GM13977 (cell line): ENCODE measurements at regions not wholly inside any gene's neighbourhood (a gene's known extent, or its start where the extent isn't known, plus 50 kb on each side); places are given as distances from the start of the nearest gene placed in this dataset.

Source experiments
- DNase-seq: peaks from one replicate; pipeline ENCODE4 v3.0.0; 2012; ENCODE audit warnings: low spot score
- in situ Hi-C: fragments of 300-500 bp; cut with MboI; formaldehyde crosslinking; loops from one replicate; pipeline ENCODE4 v1.12.0; 2022; ENCODE audit warnings: low sequenced_read_pairs, low pct_unique_long_range_greater_than_20kb, mixed read lengths, inconsistent platforms; ENCODE audit not compliant: unreplicated experiment
- TF ChIP-seq, protein P1 (sequence below): IDR thresholded peaks from 2 replicates; pipeline ENCODE4 v1.5.1; 2012; ENCODE audit warnings: mild to moderate bottlenecking, control low read depth; ENCODE audit not compliant: insufficient read depth; ENCODE audit errors: extremely low read depth, missing control alignments

DNA sequence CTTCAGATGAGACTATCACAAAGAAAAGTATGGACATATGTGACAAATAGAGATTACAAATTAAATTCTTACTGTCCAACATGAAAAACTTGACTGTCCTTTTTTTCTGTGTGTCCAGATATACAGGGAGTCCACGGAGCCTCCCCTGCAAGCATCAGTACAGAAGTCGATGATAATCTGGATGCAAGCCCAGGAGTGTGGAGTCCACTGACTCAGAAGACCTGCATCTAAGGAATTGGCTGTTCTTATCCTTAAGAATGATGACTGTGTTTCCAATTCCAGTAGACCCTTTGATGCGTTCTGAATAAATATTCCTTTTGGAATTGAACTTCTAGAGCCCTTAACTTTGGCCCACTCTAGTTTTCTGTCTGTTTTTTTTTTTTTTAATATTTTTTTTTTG lies 56.7 kb upstream of the TAF11L2 start:
- in situ Hi-C loops = no loop called here
- no peak for DNase-seq
- TF ChIP-seq, protein P1, sequence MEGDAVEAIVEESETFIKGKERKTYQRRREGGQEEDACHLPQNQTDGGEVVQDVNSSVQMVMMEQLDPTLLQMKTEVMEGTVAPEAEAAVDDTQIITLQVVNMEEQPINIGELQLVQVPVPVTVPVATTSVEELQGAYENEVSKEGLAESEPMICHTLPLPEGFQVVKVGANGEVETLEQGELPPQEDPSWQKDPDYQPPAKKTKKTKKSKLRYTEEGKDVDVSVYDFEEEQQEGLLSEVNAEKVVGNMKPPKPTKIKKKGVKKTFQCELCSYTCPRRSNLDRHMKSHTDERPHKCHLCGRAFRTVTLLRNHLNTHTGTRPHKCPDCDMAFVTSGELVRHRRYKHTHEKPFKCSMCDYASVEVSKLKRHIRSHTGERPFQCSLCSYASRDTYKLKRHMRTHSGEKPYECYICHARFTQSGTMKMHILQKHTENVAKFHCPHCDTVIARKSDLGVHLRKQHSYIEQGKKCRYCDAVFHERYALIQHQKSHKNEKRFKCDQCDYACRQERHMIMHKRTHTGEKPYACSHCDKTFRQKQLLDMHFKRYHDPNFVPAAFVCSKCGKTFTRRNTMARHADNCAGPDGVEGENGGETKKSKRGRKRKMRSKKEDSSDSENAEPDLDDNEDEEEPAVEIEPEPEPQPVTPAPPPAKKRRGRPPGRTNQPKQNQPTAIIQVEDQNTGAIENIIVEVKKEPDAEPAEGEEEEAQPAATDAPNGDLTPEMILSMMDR = no peak

DNA sequence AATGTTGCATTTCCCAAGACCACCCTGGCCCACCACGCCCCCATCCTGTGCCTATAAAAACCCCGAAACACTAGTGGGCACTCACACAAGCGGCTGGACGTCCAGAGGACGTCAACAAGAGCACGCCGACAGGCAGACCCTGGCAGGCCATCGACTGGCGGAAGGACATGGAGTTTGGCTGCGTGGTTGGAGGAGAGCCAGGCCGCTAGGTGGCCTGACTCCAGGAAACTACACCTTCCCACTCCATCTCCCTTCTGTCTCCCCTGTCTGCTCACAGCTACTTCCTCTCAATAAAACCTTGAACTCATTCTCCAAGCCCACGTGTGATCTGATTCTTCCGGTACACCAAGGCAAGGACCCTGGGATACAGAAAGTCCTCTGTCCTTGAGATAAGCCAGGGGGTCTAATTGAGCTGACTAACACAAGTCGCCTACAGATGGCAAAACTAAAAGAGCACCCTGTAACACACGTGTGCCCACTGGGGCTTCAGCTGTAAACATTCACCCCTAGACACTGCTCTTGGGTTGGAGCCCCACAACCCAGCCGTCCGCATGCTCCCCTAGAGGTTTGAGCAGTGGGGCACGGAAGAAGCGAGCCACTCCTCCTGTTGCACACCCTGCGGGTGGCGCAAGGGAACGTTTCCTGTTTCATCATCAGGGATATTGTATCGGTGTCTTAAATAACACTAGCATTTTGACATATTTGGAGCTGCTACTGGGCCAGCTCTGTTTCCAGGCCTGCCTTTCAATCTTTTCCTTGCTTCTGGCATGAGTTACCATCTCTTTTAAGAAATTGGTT lies 54.5 kb upstream of the TAF11L2 start:
- in situ Hi-C loops = no loop called here
- TF ChIP-seq, protein P1 = no peak
- DNase-seq = no peak

DNA sequence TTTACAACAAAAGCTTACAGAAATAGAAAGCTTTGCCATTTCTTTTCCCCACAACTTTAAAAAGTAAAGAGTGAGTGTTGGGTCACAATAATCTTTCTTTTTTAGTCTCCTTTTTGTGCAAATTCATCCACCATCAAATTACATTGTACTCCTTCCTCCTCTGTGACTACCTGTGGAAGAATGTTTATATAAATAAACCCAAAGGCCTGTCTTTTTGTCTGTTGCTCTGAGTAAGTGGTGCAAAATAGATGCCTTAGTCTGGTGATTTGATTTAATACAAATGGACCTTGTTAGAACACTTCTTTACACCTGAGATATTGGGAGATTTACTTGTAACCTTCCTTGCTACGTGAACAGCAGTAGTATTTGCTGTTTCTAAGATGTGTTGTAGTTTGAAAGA lies 53.5 kb upstream of the TAF11L2 start:
- no peak for DNase-seq
- TF ChIP-seq, protein P1 = no peak
- in situ Hi-C loops = no loop called here

DNA sequence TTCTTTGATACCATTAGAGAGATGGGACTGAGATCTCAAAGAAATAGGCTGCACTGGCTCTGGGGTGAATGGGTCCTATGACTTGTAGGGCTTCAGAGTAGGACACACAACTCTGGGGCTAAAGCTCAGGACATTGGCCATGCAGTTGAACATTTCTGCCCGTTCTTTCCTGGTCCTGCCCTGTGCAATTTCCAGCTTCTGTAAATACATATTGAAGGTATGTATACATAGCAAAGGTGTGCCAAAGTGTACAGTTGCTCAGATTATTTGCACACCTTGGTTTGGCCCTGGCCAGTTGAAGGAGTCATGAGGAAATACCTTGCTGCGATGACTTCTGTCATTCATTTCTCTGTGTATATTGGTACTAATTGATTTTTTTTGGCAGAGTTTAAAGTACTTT lies 52.8 kb upstream of the TAF11L2 start:
- in situ Hi-C loops = no loop called here
- TF ChIP-seq, protein P1 = no peak

More for the DNA sequence above, 52.8 kb upstream of the TAF11L2 start:
- DNase-seq = no peak
